Endothelial cell (in vitro differentiated cells): ENCODE measurements at regions not wholly inside any gene's neighbourhood (a gene's known extent, or its start where the extent isn't known, plus 50 kb on each side); places are given as distances from the start of the nearest gene placed in this dataset.

Experiments used
- DNase-seq: peaks from one replicate; pipeline ENCODE4 v3.0.0; 2021; ENCODE audit warnings: low spot score
- H3K27ac Mint-ChIP-seq: one replicate; pipeline ENCODE4 v1.8.0; 2021; ENCODE audit warnings: mixed read lengths, inconsistent platforms; ENCODE audit not compliant: unreplicated experiment
- H3K27me3 Mint-ChIP-seq: one replicate; pipeline ENCODE4 v1.8.0; 2021; ENCODE audit warnings: mild to moderate bottlenecking, moderate library complexity, mixed read lengths, inconsistent platforms; ENCODE audit not compliant: unreplicated experiment
- H3K36me3 Mint-ChIP-seq: one replicate; pipeline ENCODE4 v1.8.0; 2021; ENCODE audit warnings: mild to moderate bottlenecking, low read depth, mixed read lengths, inconsistent platforms; ENCODE audit not compliant: unreplicated experiment
- H3K4me1 Mint-ChIP-seq: one replicate; pipeline ENCODE4 v1.8.0; 2021; ENCODE audit warnings: mild to moderate bottlenecking, mixed read lengths, inconsistent platforms; ENCODE audit not compliant: unreplicated experiment
- H3K4me3 Mint-ChIP-seq: one replicate; pipeline ENCODE4 v1.8.0; 2021; ENCODE audit warnings: mild to moderate bottlenecking, mixed read lengths, inconsistent platforms; ENCODE audit not compliant: unreplicated experiment
- H3K9me3 Mint-ChIP-seq: one replicate; pipeline ENCODE4 v1.8.0; 2021; ENCODE audit warnings: mixed read lengths, inconsistent platforms; ENCODE audit not compliant: unreplicated experiment
- CTCF ChIP-seq: fragments of 200-600 bp; sonication (generic); IDR thresholded peaks from one replicate; pipeline ENCODE4 v1.5.0; 2021; ENCODE audit warnings: antibody characterized with exemption; ENCODE audit not compliant: unreplicated experiment

- Mint-ChIP-seq H3K4me1 (no peaks in the 10 kb centered on the region), H3K27me3 (no peaks in the 10 kb centered on the region), H3K4me3 (no peak overlapping the region), H3K27ac (no peak overlapping the region), H3K36me3 (no peaks in the 10 kb centered on the region), H3K9me3 (no peaks in the 10 kb centered on the region)
- no peak for DNase-seq
- TF ChIP-seq CTCF, result no peak
Measured at GRCh38 chr6:134714679-134715078, 235.2 kb downstream of the ALDH8A1 start.

- Mint-ChIP-seq H3K9me3 (no peaks in the 10 kb centered on the region), H3K27me3 (no peaks in the 10 kb centered on the region), H3K4me1 (no peaks in the 10 kb centered on the region), H3K27ac (no peak overlapping the region), H3K36me3 (no peaks in the 10 kb centered on the region), H3K4me3 (no peak overlapping the region)
- TF ChIP-seq CTCF, result no peak
- DNase-seq, result no peak
Measured at GRCh38 chr6:134714113-134714512, 235.8 kb downstream of the ALDH8A1 start.

GRCh38 chr6:134712311-134712710 is 237.6 kb downstream of the ALDH8A1 start:
- Mint-ChIP-seq H3K27me3 (no peaks in the 10 kb centered on the region), H3K4me3 (no peak overlapping the region), H3K36me3 (no peaks in the 10 kb centered on the region), H3K9me3 (no peaks in the 10 kb centered on the region), H3K27ac (no peak overlapping the region), H3K4me1 (no peaks in the 10 kb centered on the region)
- no peak for TF ChIP-seq CTCF
- DNase-seq, result no peak

GRCh38 chr6:134708079-134708478 is 241.8 kb downstream of the ALDH8A1 start:
- no peak for DNase-seq
- TF ChIP-seq CTCF, result no peak
- H3K4me1 Mint-ChIP-seq, result no peaks in the 10 kb centered on the region
- no peaks in the 10 kb centered on the region for H3K36me3 Mint-ChIP-seq
- no peak overlapping the region for H3K4me3 Mint-ChIP-seq
- H3K27me3 Mint-ChIP-seq, result peaks cover 6% of the 10 kb centered on the region
- no peak overlapping the region for H3K27ac Mint-ChIP-seq
- H3K9me3 Mint-ChIP-seq, result no peaks in the 10 kb centered on the region

- Mint-ChIP-seq H3K27ac (no peak overlapping the region), H3K4me1 (no peaks in the 10 kb centered on the region), H3K4me3 (no peak overlapping the region), H3K9me3 (no peaks in the 10 kb centered on the region), H3K27me3 (peaks cover 6% of the 10 kb centered on the region), H3K36me3 (no peaks in the 10 kb centered on the region)
- TF ChIP-seq CTCF, result no peak
- DNase-seq, result no peak
Measured at GRCh38 chr6:134707342-134708031, 242.4 kb downstream of the ALDH8A1 start.
